ENCODE measurements at regions not wholly inside any gene's neighbourhood (a gene's known extent, or its start where the extent isn't known, plus 50 kb on each side); places are given as distances from the start of the nearest gene placed in this dataset.

DNA sequence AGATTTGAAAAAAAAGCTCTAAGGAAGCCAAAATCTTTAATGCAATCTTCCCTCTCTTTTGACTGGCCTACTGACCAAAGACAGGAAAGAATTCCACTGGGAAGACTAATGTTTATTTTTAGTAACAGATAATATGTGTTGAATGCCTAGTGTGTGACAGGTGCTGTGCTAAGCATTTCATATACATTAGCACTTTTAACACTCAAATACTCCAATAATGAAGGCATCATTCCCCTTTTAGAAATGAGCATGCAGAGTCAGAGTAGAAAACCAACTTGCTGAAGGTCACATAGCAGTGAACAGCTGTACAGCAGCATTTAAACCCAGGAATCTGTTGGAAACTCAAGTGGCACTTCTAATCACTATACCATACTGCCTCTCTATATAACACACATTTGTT is 170.6 kb downstream of the MINAR1 start:
- DNase-seq (ENCODE audit: low spot score) = no peak
- no peak for TF ChIP-seq CTCF (IDR thresholded peaks at IDR 0.05; ENCODE audit: extremely low read depth, missing control alignments)

GRCh38 chr15:79606831-79607355 is 174.8 kb downstream of the MINAR1 start:
- no peak for DNase-seq (ENCODE audit: low spot score)
- TF ChIP-seq CTCF (IDR thresholded peaks at IDR 0.05; ENCODE audit: extremely low read depth, missing control alignments) = no peak

DNA sequence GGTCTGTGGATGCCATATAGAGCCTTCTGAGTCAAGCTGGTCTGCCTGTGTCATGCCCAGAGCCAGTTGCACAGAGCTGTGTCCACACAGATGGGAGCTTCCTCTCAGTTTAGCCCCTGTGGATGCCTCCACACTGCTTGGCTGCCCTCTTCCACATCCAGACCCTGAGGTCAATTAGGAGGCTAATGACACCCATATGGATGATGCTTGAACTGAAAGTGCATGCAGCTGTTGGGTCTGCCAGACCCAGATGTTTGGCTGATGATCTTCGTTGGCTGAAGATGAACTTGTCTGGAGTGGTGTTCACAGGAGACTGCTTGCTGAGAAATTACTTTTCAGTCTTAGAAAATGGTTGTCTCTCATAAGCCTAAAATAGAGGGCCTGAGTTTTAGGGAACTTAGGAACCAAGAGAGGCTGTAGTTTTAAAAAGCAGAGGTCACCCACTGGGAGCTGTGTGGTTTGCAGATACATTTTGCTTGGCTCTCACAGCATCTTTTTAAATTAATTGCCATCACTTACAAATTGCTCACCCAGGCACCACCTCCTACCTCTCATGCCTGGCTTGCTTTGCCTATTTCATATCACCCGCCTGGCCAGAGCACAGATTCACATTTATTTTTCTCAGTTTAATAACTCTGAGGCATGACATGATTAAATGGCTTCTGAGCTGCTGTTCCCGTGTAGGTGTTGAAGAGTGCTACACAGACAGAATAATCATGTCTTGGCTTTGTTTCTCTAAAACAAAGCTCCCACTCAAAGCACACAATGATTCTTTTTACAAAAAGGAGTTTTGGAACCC is 176.1 kb downstream of the MINAR1 start:
- TF ChIP-seq CTCF (IDR thresholded peaks at IDR 0.05; ENCODE audit: extremely low read depth, missing control alignments) = no peak
- DNase-seq (ENCODE audit: low spot score) = no peak

GRCh38 chr15:79609506-79609905 is 177.4 kb downstream of the MINAR1 start:
- DNase-seq (ENCODE audit: low spot score) = no peak
- no peak for TF ChIP-seq CTCF (IDR thresholded peaks at IDR 0.05; ENCODE audit: extremely low read depth, missing control alignments)

DNA sequence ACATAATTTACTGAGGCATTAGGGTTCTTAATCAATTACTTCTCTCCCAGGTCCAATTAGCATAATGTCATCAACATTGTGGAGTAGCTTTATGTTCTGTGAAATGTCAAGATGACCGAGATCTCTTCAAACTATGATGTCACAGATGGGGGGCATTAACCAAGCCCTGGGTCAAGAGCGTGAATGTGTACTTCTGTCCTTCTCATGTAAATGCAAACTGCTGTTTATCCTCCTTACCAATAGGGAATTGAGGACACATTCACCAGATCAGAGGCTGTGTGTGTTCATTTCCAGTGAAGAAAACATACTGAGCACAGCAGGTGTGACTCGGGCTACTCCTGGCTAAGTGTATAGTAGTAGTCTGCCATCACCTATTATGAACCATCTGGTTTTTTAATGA is 177.9 kb downstream of the MINAR1 start:
- no peak for TF ChIP-seq CTCF (IDR thresholded peaks at IDR 0.05; ENCODE audit: extremely low read depth, missing control alignments)
- no peak for DNase-seq (ENCODE audit: low spot score)

DNA sequence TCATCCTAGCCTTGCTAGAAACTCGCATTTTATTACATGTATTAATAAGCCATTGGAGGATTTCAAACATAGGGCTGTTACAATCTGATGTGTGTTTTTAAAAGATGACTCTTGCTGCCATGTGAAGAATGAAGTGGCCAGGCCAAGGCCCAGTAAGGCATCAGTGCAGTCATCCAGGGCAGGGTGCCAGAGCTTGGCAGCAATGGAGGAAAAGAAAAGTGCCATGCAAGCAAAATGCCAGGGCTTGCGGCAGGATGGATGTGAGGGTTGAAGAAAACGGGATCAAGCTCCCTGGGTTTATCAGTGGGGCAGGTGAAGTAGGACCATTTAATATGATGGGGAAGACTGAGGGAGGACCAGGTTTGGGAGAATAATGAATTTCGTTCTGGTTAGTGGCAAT is 183.6 kb downstream of the MINAR1 start:
- DNase-seq (ENCODE audit: low spot score) = no peak
- TF ChIP-seq CTCF (IDR thresholded peaks at IDR 0.05; ENCODE audit: extremely low read depth, missing control alignments) = no peak

- no peak for TF ChIP-seq CTCF (IDR thresholded peaks at IDR 0.05; ENCODE audit: extremely low read depth, missing control alignments)
- no peak for DNase-seq (ENCODE audit: low spot score)
Measured at GRCh38 chr15:79617071-79617470, 184.9 kb downstream of the MINAR1 start.

All from GM20000 (cell line).